HL-60 (cell line): ENCODE measurements at regions not wholly inside any gene's neighbourhood (a gene's known extent, or its start where the extent isn't known, plus 50 kb on each side); places are given as distances from the start of the nearest gene placed in this dataset.

Experiments used
- DNase-seq, 2 experiments: peaks; one replicate each; pipeline ENCODE4 v3.0.0-alpha.2; 2010 to 2020; ENCODE audit warnings: low read depth in 1 of 2, low spot score in 1 of 2
- H3K27ac ChIP-seq: fragments of 250-450 bp; sonication (Bioruptor Pico); replicated peaks from 2 replicates; pipeline ENCODE4 v1.5.1; 2020; ENCODE audit warnings: mild to moderate bottlenecking, moderate library complexity
- H3K27me3 ChIP-seq: fragments of 250-450 bp; sonication (Bioruptor Pico); 2 replicates; pipeline ENCODE4 v1.5.1; 2021; ENCODE audit warnings: mild to moderate bottlenecking, moderate library complexity; ENCODE audit not compliant: insufficient read depth, poor library complexity, severe bottlenecking
- H3K4me3 ChIP-seq: replicated peaks from 2 replicates; pipeline ENCODE4 v1.5.1; 2011; ENCODE audit warnings: mild to moderate bottlenecking, control low read depth, low read length; ENCODE audit not compliant: insufficient read depth
- GABPA ChIP-seq: IDR thresholded peaks from 2 replicates; pipeline ENCODE4 v1.6.1; 2012; ENCODE audit warnings: low read depth
- POLR2AphosphoS5 ChIP-seq: IDR thresholded peaks from 2 replicates; pipeline ENCODE4 v1.6.1; 2012; ENCODE audit warnings: low read depth
- SPI1 ChIP-seq: IDR thresholded peaks from 2 replicates; pipeline ENCODE4 v1.6.1; 2012; ENCODE audit warnings: low read depth, mild to moderate bottlenecking, borderline replicate concordance
- TF ChIP-seq, protein P1 (sequence below): IDR thresholded peaks from 2 replicates; pipeline ENCODE4 v1.6.1; 2012; ENCODE audit warnings: low read depth; ENCODE audit not compliant: insufficient replicate concordance
- TF ChIP-seq, protein P2 (sequence below): IDR thresholded peaks from one replicate; pipeline ENCODE4 v1.5.1; 2011; ENCODE audit warnings: low read length, control low read depth, inconsistent platforms; ENCODE audit not compliant: insufficient read depth

DNA sequence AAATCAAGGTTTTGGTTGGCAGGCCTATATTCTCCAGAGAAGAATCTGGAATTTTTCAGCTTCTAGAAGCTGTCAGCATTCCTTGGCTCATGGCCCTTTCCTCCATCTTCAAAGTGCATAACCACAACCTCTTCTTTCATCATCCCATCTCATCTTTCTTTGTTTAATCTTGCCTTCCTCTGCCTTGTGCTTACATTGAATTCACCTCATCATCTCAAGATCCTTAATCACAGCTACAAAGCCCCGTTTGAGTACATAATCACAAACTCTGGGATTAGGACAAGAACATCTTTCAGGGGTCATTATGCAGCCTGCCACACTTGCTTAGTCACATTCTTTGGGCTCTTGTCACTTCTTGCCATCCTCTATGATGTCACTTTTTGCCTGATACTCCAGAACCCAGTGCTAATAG is 130.3 kb downstream of the FOXD1 start:
- TF ChIP-seq GABPA (no peak), SPI1 (no peak), POLR2AphosphoS5 (no peak)
- TF ChIP-seq, protein P1, sequence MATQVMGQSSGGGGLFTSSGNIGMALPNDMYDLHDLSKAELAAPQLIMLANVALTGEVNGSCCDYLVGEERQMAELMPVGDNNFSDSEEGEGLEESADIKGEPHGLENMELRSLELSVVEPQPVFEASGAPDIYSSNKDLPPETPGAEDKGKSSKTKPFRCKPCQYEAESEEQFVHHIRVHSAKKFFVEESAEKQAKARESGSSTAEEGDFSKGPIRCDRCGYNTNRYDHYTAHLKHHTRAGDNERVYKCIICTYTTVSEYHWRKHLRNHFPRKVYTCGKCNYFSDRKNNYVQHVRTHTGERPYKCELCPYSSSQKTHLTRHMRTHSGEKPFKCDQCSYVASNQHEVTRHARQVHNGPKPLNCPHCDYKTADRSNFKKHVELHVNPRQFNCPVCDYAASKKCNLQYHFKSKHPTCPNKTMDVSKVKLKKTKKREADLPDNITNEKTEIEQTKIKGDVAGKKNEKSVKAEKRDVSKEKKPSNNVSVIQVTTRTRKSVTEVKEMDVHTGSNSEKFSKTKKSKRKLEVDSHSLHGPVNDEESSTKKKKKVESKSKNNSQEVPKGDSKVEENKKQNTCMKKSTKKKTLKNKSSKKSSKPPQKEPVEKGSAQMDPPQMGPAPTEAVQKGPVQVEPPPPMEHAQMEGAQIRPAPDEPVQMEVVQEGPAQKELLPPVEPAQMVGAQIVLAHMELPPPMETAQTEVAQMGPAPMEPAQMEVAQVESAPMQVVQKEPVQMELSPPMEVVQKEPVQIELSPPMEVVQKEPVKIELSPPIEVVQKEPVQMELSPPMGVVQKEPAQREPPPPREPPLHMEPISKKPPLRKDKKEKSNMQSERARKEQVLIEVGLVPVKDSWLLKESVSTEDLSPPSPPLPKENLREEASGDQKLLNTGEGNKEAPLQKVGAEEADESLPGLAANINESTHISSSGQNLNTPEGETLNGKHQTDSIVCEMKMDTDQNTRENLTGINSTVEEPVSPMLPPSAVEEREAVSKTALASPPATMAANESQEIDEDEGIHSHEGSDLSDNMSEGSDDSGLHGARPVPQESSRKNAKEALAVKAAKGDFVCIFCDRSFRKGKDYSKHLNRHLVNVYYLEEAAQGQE: no peak
- TF ChIP-seq, protein P2, sequence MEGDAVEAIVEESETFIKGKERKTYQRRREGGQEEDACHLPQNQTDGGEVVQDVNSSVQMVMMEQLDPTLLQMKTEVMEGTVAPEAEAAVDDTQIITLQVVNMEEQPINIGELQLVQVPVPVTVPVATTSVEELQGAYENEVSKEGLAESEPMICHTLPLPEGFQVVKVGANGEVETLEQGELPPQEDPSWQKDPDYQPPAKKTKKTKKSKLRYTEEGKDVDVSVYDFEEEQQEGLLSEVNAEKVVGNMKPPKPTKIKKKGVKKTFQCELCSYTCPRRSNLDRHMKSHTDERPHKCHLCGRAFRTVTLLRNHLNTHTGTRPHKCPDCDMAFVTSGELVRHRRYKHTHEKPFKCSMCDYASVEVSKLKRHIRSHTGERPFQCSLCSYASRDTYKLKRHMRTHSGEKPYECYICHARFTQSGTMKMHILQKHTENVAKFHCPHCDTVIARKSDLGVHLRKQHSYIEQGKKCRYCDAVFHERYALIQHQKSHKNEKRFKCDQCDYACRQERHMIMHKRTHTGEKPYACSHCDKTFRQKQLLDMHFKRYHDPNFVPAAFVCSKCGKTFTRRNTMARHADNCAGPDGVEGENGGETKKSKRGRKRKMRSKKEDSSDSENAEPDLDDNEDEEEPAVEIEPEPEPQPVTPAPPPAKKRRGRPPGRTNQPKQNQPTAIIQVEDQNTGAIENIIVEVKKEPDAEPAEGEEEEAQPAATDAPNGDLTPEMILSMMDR: no peak
- Histone ChIP-seq H3K4me3 (no peak overlapping the region), H3K27me3 (no peaks in the 10 kb centered on the region), H3K27ac (no peak overlapping the region)
- DNase-seq: no peak

DNA sequence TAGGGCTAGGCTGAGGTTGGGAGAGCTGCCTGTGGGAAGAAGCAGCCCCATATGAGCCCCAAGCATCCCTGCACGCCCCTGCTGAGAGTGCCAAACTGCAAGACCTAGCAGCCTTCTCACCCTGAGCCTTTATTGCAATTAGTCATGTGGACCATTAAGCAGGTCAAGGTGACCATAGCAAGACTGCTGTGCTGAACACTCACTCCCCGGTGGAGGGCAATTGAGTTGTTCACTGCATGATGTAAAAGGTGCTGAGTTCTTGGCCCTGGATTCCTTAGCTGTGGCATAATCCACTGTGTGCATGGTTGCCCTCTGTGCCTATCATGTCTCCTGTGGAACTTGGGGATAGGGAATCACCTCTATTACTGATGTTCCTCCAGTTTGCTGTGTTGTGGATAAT is 131.1 kb downstream of the FOXD1 start:
- no peak for DNase-seq
- no peaks in the 10 kb centered on the region for H3K27me3 ChIP-seq
- no peak overlapping the region for H3K4me3 ChIP-seq
- no peak for TF ChIP-seq GABPA
- H3K27ac ChIP-seq: no peak overlapping the region

DNA sequence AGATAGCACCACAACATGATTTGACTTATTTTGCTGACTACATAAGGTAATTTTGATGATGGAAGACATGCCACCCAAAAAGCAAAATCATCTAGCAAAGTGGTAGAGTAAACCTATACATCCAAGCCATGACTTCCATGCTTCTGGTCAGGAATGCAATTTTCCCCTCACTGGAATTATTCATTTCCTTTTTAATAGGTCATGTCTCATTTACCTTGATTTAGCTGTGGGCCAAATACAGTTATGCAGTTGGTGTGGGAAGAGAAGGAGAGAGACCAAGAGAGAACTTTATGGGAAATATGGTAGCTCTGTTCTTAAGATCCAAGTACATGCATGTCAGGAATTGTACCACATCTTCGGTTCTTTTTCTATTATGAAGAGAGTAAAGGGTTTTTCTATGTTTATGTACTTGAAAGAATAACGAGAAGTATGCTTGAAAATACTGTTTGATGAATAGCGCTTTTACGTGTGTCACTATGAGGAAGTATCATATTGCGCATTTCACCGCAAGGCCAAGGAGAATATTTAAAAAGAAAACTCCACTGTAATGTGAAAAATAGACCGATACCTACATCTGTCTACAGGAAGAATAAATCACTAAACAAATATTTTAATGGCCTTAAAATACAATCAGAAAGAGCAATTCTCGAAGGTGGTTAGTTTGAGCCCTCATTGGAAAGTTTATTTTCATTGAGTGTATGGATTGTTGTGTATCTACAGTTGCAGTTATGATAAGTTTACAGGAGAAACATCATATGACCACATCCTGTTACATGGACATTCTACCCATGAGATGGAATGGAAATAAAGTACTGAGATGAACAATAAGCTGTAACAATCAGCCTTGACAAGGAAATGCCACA is 134.0 kb downstream of the FOXD1 start:
- no peaks in the 10 kb centered on the region for H3K27me3 ChIP-seq
- DNase-seq: peak in 1 of 2 experiments; percentile 5
- no peak overlapping the region for H3K27ac ChIP-seq
- H3K4me3 ChIP-seq: no peak overlapping the region
- TF ChIP-seq POLR2AphosphoS5: no peak
- no peak for TF ChIP-seq SPI1
- TF ChIP-seq, protein P1: no peak
- TF ChIP-seq, protein P2: no peak
- TF ChIP-seq GABPA: no peak

DNA sequence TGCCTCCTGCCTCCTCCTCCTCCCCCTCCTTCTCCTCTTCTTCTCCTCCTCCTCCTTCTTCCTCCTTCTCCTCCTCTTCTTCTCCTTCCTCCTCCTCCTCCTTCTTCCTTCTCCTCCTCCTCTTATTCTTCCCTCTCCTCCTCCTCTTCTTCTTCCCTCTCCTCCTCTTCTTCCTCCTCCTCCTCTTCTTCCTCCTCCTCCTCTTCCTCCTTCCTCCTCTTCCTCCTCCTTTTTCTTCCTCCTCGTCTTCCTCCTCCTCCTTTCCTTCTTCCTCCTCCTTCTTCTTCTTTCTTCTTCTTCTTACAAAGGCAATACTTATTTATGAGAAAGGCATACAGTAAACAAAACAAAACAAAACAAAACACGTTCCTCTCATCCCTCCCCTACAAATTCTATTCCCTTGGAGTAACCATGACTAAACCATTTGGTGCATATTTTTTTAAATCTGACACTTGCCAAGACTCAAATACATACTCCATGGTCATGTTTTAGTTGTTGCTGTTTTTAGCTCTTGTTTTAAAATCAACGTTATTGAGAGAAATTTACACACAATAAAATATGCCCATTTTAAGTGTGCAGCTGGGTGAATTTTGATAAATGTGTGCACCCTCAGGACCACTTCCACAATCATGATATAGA is 135.6 kb downstream of the FOXD1 start:
- Histone ChIP-seq H3K27me3 (no peaks in the 10 kb centered on the region), H3K4me3 (no peak overlapping the region), H3K27ac (no peak overlapping the region)
- TF ChIP-seq, protein P2: no peak
- no peak for TF ChIP-seq POLR2AphosphoS5
- no peak for TF ChIP-seq GABPA
- no peak for TF ChIP-seq SPI1
- no peak for DNase-seq
